Epithelial cell of prostate (primary cell): ENCODE measurements at regions not wholly inside any gene's neighbourhood (a gene's known extent, or its start where the extent isn't known, plus 50 kb on each side); places are given as distances from the start of the nearest gene placed in this dataset.

Experiments used
- DNase-seq: peaks from one replicate; pipeline ENCODE4 v3.0.0-alpha.2; 2011; ENCODE audit warnings: low read depth, low spot score
- H3K27ac ChIP-seq: fragments of 450-650 bp; 2 replicates; pipeline ENCODE4 v1.5.1; 2017; ENCODE audit warnings: mild to moderate bottlenecking

DNA sequence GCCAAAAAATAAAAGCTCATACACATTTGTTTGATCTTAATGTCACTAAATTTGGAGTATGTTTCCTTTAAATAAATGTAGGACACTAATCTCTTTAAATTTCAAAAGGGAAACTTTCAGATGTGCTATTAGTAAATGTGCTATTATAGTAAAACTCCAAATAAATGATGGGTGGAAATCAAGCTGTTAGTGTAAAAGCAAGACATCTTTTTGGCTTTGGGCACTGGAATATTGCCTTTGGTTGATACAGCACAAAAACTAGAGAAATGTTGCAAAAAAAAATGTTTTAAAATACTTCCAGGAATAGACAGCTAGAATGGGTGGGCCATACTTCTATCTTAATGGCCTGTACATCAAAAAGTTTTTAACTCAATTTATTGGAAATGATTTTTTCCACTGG is 151.6 kb downstream of the FBXO8 start:
- no peak for DNase-seq
- no peak overlapping the region for H3K27ac ChIP-seq

DNA sequence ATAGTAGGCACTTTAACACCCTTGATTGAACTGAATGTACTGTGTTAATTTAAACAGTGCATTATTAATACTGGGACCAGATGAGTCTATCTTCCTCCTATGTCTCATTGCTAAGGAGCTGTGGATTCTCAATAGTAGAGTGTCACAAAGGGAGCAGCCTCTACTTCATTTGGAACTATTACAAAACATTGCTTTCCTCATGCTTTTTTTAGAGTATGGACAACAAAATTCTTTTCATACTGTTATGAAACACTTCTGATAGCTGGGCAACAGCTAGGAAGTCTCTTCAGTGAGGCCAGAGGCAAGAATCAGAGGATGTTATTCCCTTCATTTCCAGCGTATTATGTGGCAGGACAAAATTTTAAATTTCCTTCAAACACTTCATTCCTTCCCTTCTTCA is 160.8 kb downstream of the FBXO8 start:
- H3K27ac ChIP-seq: no peak overlapping the region
- DNase-seq: no peak

DNA sequence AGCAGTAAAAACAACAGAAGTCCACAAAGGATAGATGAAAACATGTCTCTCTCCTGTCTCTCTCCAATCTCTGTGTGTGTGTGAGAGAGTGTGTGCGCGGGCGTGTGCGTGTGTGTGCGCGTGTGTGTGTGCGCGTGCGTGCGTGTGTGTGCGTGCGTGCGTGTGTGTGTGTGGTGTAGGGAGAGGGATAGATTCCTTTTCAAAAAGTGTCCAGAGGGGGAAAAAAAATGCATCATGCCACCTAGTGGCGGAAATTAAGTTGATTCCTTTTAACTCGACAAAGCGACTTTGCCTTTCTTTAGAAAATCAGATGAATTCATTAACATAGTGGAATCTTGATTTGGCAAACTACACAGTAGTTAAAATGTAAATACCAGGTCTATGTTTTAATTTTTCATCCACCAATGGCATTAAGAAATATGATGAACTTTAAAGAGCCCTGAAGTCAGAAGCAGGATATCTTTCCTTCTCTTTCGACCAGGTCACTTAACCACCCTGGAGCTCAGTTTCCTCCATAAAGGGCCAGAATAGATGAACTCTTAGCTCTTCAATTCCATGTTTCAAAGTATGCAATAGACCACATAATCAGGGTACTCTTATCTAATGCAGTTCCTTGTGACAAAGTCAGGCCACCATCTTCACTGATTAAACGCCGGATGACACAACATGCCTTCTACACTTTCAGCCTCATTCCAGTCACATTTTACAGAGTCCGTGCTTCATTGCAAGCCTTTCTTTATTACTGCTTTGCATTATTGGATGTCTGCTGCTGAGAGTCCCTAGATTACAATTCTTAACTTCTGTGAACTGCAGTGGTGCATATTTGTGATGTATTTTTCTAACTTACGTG is 162.8 kb downstream of the FBXO8 start:
- no peak overlapping the region for H3K27ac ChIP-seq
- no peak for DNase-seq

DNA sequence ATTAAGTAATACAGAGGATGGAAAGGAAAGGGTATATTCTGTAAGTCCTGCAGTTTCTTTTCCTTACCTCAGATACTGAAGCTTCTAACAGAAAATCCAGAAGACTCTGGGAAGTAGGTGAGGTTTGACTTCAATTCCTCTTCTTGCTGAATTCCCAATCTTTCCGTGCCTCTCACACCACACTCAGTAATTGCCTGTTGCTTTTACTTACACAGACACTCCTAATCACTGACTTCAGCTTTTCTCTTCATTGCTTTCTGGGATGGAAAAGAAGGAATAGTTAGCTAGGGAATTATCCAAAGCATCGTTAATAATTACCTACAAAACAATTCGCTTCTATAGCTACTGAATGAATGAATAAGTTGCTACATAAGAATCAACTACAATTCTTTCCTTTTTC is 163.6 kb downstream of the FBXO8 start:
- no peak overlapping the region for H3K27ac ChIP-seq
- DNase-seq: no peak

DNA sequence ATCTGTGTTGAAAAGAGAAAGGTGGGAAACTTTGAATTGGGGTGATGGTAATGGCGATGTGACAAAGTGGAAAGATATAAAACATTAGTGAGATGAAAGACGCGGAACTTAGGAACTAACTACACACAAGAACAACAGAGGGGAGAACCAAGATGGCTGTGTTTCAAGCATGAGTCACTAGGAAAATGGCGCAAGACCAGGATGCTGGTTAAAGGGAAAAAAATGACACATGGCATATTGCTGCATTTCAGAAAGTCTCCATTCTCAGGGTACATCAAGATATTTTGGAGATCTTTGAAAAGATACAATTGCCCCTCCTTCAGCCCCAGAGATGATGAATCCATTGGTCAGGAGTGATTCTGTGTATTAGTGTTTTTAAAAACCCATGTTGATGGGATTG is 164.4 kb downstream of the FBXO8 start:
- no peak overlapping the region for H3K27ac ChIP-seq
- no peak for DNase-seq

DNA sequence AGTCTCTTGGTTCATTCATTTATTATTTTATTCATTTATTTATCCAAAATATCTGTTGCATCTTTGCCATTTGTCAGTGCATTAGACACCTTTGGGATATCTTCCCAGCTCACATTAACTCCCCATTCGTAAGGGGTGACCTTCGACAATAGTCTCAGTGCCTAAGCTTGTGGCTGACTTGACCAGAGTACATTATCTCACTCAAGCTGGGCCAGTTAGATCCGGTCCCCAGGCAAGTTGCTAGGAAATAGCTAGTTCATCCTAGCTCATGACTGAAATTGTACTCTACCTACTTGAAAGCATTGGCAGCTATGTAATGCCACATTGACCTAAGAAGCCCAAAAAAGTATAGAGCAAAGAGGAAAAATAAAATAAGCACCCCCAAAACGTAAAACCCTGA is 165.3 kb downstream of the FBXO8 start:
- no peak overlapping the region for H3K27ac ChIP-seq
- no peak for DNase-seq

DNA sequence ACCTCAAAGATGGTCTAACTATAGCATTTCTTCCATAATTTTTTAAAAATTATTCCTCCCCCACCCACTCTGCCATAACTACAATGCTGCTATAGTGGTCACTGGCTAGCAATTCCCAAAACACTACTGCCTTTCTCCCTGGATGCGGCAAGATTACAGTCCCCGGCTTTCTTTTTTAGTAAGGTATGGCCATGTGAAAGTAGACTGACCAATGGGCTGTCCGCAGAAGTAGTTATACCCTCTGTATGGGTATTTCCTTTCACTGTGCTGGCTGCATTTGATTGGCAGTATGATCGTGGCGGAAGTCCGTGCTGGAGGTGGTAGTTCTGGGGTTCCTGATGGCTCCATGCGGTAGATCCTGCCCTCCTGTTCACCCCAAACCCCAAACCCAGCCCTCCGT is 166.0 kb downstream of the FBXO8 start:
- no peak for DNase-seq
- no peak overlapping the region for H3K27ac ChIP-seq

DNA sequence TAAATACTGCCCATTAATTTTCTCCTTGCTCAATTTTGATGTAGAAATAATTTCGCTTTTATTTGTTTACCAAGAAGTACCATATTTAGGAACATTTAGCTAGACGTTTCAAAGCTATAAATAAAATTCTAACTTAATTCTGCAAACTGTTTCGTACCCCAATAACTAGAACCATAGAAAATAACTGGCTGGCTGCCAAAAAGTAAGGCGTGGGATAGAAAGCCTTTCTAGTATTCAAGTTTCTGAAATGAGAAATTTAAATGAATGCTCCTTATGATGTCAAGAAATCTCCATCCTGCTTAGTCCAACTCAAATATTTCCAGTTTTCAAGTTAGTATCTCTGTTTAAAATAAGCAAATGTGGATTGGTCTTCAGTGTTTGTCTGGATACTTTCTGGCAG is 167.4 kb downstream of the FBXO8 start:
- DNase-seq: no peak
- H3K27ac ChIP-seq: no peak overlapping the region

DNA sequence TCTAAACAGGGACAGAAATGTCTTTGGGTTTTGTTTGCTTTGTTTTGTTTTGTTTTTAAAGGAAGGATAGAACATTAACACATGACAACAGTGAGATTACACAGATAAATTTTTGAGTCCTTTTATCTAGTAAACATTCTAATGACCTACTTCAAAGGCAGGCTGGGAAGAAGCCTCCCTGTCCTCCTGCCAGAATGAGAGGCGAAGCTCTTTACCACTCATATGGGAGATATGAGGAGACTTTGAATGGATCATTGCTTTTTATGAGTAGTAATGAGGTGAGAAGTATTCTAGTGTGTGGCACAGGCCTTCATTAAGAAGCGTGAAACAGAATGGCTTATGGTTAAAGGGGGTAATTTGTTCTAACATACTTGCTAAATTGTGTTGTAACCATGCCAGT is 172.0 kb downstream of the FBXO8 start:
- no peak for DNase-seq
- no peak overlapping the region for H3K27ac ChIP-seq

DNA sequence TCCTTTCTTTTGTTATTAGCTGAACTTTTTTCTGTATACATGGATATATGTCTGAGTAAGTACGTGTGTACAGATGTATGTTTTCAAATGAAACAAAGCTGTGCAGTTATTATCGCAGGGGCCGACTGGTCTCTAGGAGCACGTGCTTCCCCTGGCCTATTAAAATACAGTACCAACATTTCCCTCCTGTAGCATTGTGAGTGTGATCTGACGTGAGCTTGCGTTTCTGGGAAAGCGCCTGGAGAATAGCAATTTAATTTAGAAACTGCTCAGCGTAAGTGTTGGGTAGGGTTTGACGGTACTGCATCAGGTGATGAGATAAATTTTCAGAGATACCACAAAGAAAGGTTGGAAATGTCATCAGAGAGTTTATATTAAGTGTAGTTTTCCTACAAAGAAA is 173.3 kb downstream of the FBXO8 start:
- H3K27ac ChIP-seq: no peak overlapping the region
- DNase-seq: no peak

DNA sequence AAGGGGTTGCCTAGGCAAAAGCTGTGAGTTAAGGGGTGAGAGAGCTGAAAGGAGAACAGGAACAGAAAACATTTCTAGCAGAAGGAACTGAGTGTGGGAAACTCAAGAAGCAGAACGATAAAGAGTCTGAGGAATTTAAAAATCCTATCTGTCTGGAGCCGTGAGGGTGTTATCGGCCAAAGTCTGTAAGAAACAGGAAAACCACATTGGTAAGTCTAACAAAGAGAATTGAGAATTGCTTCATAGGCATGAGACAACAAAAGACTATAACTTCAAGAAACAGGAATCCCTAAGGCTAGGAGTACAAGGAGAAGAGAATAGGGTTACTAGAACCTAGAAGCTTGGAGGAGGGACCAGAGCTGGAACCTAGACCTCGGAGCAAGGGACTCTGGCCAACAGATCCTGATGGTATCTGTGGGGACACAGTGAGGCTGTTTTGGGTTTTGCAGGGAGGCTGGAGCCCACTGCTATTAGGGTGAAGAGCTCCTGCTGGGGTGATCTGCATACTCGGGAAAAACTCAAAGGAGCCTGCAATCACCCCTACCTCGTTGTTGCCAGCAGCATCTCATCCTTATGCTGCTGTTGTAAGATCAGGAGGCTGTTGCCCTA is 175.6 kb downstream of the FBXO8 start:
- DNase-seq: no peak
- H3K27ac ChIP-seq: no peak overlapping the region

DNA sequence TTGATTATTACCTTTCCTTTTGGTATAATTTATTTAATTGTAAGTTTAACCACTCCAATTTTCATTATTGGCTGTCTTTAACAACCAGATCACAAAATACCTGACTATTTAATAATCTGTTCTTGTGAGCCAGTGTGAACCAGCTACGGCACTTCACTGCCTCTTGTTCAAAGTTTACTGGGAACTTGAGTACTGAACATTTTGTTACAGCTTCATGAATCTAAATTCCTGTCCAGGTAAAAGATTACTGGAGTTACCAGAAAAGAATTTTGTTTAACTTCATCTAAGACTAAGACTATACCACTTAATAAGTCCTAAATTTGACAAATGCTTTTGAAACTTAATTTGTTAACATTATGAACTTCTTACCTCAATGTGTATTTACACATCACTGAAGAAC is 178.3 kb downstream of the FBXO8 start:
- no peak for DNase-seq

DNA sequence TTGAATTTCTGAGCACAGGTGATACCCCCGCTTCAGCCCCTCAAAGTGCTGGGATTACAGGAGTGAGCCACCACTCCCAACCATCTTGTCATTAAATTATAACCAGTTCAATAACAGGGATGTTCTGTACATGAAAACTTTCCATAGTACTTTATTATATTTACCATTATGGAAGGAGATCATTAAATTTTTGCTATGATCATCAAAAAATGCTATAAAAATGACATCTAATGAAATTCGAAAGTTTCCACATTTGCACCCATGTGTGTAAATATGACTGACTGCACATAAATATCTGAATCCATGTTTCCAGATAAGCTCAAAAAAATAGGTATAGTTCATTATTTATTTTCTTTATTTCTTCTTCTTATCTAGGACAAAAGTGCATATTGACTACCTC is 182.6 kb downstream of the FBXO8 start:
- H3K27ac ChIP-seq: no peak overlapping the region
- DNase-seq: no peak

More for the DNA sequence above, 178.3 kb downstream of the FBXO8 start:
- no peak overlapping the region for H3K27ac ChIP-seq

DNA sequence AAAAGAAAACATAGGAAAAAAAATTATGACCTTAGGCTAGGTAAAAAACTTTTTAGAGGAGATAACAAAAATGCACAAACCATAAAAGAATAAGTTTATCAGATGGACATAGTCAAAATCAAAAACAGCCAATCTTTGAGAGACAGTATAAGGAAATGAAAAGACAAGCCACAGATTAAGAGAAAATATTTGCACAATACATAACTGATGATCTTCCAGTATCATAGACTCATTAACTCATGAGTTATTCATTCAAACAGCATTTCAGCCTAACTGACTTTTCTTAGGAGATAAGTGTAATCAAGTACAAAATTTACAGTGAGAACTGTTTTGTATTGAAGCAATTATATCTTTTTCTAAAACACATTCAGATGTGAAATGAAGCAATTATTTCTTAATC is 183.8 kb downstream of the FBXO8 start:
- no peak for DNase-seq
- H3K27ac ChIP-seq: no peak overlapping the region

DNA sequence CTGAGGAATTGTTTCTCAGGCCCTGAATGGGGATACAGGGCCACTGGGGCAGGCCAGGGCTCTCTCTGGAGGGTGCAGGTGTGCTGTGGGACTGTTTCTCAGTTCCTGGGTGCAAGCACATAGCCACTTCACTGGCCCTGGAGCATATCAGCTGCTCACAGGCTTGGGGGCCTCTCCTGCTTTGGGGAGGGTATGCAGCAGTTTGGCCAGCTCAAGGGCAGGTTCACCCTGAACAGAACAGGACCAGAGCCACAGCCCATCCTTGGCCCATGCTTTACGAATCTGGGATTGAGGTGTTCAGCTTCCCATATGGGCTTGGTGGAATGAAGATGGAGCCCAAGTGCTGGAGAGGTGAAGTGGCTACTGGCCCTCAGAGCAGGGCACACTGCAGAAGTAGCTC is 186.5 kb downstream of the FBXO8 start:
- DNase-seq: no peak
- H3K27ac ChIP-seq: no peak overlapping the region

DNA sequence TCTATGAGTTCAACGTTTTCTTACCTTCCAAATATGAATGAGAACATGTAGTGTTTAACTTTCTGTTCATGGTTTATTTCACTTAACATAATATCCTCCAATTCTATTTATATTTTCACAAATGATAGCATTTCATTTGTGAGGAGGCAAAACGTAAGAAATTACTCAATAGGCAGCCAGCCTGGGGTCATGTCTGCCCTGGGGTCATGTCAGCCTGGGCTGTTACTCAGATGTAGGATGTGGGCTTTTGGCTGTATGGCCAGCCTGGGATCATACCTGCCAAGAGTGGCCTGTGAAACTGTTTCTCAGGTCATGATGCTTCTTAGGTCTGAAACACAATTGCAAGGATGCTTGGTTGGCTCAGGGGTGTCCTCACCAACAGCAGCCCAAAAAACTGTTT is 187.0 kb downstream of the FBXO8 start:
- no peak for DNase-seq
- no peak overlapping the region for H3K27ac ChIP-seq

DNA sequence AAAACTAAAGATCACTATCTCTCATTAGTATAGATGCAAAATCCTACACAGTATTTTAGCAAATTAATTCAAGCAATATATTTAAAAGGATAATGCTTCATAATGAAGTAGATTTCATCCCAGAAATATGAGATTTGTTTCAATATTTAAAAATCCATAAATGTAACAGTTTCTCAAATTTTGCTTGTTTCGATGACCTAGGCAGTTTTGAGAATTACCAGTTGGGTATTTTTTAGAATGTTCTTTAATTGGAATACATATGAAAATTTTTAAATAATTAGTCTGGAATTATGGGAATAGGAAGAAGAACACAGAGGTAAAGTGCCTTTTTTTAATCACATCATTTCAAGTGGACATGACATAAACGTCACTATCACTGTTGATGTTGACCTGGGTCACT is 192.3 kb downstream of the FBXO8 start:
- DNase-seq: no peak
- no peak overlapping the region for H3K27ac ChIP-seq

DNA sequence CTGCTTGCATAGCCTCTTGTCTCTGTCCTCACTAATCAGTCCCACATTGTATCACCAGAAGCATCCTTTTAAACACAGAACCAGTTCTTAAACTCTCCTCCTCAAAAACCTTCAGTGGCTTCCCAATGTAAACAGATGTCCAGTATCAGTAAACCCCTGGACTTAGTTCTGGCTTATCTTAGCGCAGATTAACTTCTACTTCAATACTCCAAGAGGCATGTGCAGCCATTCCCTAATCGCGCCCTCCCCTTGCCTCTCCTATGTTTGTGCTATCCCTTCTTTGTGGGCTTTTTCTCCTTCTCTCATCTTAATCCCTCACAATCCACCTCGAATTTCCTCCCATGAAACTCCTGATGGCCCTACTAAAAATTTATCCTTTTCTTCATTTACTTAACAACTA is 193.8 kb downstream of the FBXO8 start:
- DNase-seq: no peak
- no peak overlapping the region for H3K27ac ChIP-seq

DNA sequence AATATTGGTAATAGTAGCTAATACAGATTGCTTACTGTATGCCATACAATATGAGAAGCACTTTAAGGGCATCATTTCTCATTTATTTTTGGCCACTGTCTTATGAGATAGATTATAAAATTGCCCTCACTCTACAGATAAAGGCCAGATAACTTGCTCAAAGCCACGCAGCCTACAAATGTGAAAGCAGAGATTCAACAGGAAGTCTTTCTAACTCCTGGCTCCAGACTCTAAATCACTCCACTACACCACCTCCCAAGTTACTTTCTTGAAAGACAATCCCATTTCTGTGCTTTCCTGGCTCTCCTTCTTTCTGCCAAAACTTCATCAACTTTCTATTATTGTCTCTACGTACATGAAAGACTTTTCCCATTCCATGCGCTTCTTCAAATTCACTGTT is 194.7 kb downstream of the FBXO8 start:
- no peak overlapping the region for H3K27ac ChIP-seq
- DNase-seq: no peak

DNA sequence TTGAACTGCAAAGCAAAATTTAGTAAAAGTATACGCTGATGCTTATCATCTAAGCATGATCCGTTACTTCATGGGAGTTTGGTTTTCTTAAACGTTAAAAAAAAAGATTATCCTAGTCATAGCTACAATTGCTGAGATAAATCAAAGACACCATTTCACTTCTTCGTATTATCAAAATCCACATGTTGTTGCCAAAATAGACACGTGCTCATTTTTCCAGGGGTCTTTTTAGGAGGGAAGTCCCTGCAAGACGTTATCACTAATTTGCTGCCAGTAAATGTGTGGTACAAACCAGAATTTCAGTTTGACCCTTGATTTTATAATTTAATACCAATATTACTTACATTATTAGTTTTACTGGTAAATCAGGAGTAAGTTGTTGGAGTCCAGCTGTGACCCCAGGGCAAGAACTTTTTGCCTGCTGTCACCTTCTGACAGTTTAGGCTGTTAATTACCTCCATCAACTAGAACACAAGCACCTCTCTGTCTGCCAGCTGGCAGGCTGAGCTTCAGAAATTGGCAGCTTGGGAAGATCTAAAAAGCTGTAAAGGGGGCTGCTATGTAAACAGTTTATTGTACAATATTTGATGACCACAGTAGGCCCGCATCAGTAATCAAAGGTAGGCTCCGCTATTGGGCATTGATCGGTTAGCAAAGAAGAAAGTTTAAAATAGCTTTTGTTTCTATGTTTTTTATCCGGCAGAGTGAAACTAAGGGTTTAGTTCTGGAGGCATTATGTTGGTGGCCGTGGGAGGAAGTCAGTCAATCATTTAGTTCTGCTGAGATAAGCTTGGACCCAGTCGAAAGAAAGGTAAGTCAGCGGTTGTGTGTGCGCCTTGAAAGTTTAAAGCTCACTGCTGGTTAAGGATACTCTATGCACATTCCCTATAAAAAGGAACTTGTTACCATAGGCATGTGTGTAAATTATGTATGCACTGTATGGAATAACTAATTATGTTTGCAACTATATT is 196.4 kb downstream of the FBXO8 start:
- no peak overlapping the region for H3K27ac ChIP-seq
- no peak for DNase-seq

DNA sequence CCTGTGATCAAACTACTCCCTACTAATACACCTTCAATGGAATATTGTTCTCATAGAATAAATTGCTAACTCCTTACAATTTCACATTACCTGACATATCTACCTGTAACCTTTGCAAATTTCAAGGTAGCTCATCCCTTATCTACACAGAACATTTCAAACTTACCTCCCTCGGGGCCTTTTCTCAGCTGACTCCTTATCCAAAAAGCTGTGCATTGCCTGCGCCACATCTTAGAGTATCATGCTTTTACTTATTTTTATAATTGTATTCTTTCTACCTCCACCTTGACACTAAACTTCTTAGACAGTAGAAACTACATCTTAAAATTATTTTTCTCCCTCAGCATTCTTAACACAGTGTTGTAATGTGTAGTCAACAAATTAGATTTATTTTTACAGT is 198.5 kb downstream of the FBXO8 start:
- no peak overlapping the region for H3K27ac ChIP-seq
- DNase-seq: no peak
